ENCODE measurements at regions not wholly inside any gene's neighbourhood (a gene's known extent, or its start where the extent isn't known, plus 50 kb on each side); places are given as distances from the start of the nearest gene placed in this dataset.

GRCh38 chr5:143652108-143652700 lies 159.8 kb upstream of the HMHB1 start:
- no peak for TF ChIP-seq CTCF (conservative IDR thresholded peaks at IDR 0.05; ENCODE audit: low read depth, low read length)
- TF ChIP-seq EZH2 (IDR thresholded peaks at IDR 0.05; ENCODE audit: borderline replicate concordance, low read depth, low read length, poor library complexity, severe bottlenecking) = no peak
